Heart right ventricle (tissue), 16 donors: ENCODE measurements at regions not wholly inside any gene's neighbourhood (a gene's known extent, or its start where the extent isn't known, plus 50 kb on each side); places are given as distances from the start of the nearest gene placed in this dataset.
"Not testable (repeated sequence)": the region's sequence is repeated elsewhere in the genome, so short reads cannot be mapped to it uniquely, and the experiment has no call there.

Source experiments
- ATAC-seq, 8 donors: fragments of 200-7000 bp; cut with Tn5 transposase; one replicate each; pipeline ENCODE4 v1.9.1; 2020; ENCODE audit warnings: mild to moderate bottlenecking in 8 of 8, moderate library complexity in 8 of 8, moderate number of reproducible peaks in 1 of 8
- DNase-seq, 2 donors: peaks; one replicate each; pipeline ENCODE4 v3.0.0-alpha.2; 2020
- H3K27ac ChIP-seq, 10 donors: fragments of 200-600 bp; sonication (generic) in 2 of 10; one replicate each; pipeline versions ENCODE4 v1.5.0 to v1.8.0; 2020 to 2022; ENCODE audit warnings: mild to moderate bottlenecking in 3 of 10
- H3K27me3 ChIP-seq, 7 donors: fragments of 200-600 bp; one replicate each; pipeline ENCODE4 v1.8.0; 2021 to 2022; ENCODE audit warnings: mild to moderate bottlenecking in 2 of 7
- H3K36me3 ChIP-seq, 9 donors: fragments of 200-600 bp; sonication (generic) in 1 of 9; one replicate each; pipeline versions ENCODE4 v1.5.0 to v1.8.0; 2020 to 2022; ENCODE audit warnings: mild to moderate bottlenecking in 2 of 9
- H3K4me1 ChIP-seq, 9 donors: fragments of 200-600 bp; sonication (generic) in 1 of 9; one replicate each; pipeline versions ENCODE4 v1.5.0 to v1.8.0; 2020 to 2022; ENCODE audit warnings: mild to moderate bottlenecking in 4 of 9
- H3K4me3 ChIP-seq, 10 donors: fragments of 200-600 bp; sonication (generic) in 2 of 10; one replicate each; pipeline versions ENCODE4 v1.5.0 to v1.8.0; 2020 to 2022; ENCODE audit warnings: mild to moderate bottlenecking in 7 of 10, moderate library complexity in 2 of 10
- H3K9me3 ChIP-seq, 11 donors: fragments of 200-600 bp in 10 of 11; sonication (generic) in 2 of 11; one replicate each; pipeline versions ENCODE4 v1.5.0 to v1.8.0; 2013 to 2022; ENCODE audit warnings: mild to moderate bottlenecking in 2 of 11, control low read depth in 1 of 11, moderate library complexity in 1 of 11
- WGBS, 2 donors: extraction: QIAGEN DNeasy Blood & Tissue Kit; methylation state at CpG; one replicate each; pipeline ENCODE4 v1.1.7; 2013; ENCODE audit warnings: inconsistent platforms in 1 of 2; 5-methylcytosine and 5-hydroxymethylcytosine counted together
- intact Hi-C, 10 donors: fragments of 100-400 bp; cut with DNase I; formaldehyde crosslinking; loops; one replicate each; pipeline versions ENCODE4 v1.11.1 to v1.14.2; 2022
- TF ChIP-seq, protein P1 (sequence below), 9 donors: fragments of 200-600 bp; sonication (generic) in 2 of 9; IDR thresholded peaks; one replicate each; pipeline versions ENCODE4 v1.5.0 to v1.8.0; 2021 to 2022; ENCODE audit warnings: antibody characterized with exemption in 9 of 9, mild to moderate bottlenecking in 5 of 9, moderate library complexity in 1 of 9
- donor health status: Arrhythmogenic right ventricular cardiomyopathy.
- donor health status: ischemic (EF 13 %, LVEDD 7.1; RV severe dilation, severe dysfunction).
- donor health status: healthy with polysubstance abuse.
- donor health status: DM: no; HTN: yes; CAD: no.
- donor health status: DM: no; HTN: no; CAD: no.
- donor health status: ischemic (EF 25% LVEDD 6.9; RV normal size, moderate dysfunction).
- donor health status: ischemic (EF 25% LVEDD 5.7; RV mildly dilated, moderate dysfunction).
- donor health status: healthy.
- donor health status: DM: yes; HTN: yes; CAD: no.
- donor health status: Ischemic cardiomyopathy.
- donor health status: ischemic (EF 35%, LVEDD 5.7; RV mildly dilated, moderate dysfunction).
- donor health status: nonischemic (EF 11% LVEDD 7.7; RV severe dilation, severe dysfunction).
- donor health status: DM: yes; HTN: yes; CAD: no.
- donor health status: PGD.
- donor health status: ischemic (EF 29% LVEDD 5.4; RV normal size, mild dysfunction).
- donor health status: nonischemic (EF 23%, LVEDD 6.1; RV moderate dilation, normal function).

GRCh38 chr3:11915621-11916424 lies 69.1 kb upstream of the TAMM41 start:
- 65 to 66% methylated on average over 11 of the region's 11 CpGs for WGBS, 2 donors
- peaks cover 0 to 4% (median 0%) of the 10 kb centered on the region in 7 donors for H3K27me3 ChIP-seq
- H3K27ac ChIP-seq, result no peak overlapping the region
- ATAC-seq (peak in 1 of 8 donors; percentile 12), DNase-seq (no peak)
- H3K9me3 ChIP-seq, result no peaks in the 10 kb centered on the region
- no peaks in the 10 kb centered on the region for H3K4me1 ChIP-seq
- no peaks in the 10 kb centered on the region for H3K36me3 ChIP-seq
- TF ChIP-seq, protein P1, sequence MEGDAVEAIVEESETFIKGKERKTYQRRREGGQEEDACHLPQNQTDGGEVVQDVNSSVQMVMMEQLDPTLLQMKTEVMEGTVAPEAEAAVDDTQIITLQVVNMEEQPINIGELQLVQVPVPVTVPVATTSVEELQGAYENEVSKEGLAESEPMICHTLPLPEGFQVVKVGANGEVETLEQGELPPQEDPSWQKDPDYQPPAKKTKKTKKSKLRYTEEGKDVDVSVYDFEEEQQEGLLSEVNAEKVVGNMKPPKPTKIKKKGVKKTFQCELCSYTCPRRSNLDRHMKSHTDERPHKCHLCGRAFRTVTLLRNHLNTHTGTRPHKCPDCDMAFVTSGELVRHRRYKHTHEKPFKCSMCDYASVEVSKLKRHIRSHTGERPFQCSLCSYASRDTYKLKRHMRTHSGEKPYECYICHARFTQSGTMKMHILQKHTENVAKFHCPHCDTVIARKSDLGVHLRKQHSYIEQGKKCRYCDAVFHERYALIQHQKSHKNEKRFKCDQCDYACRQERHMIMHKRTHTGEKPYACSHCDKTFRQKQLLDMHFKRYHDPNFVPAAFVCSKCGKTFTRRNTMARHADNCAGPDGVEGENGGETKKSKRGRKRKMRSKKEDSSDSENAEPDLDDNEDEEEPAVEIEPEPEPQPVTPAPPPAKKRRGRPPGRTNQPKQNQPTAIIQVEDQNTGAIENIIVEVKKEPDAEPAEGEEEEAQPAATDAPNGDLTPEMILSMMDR (IDR thresholded peaks at IDR 0.05), result no peak
- intact Hi-C loops, result no loop called here
- H3K4me3 ChIP-seq, result no peak overlapping the region

GRCh38 chr3:11916425-11916762 lies 69.7 kb upstream of the TAMM41 start:
- H3K4me3 ChIP-seq, H3K4me1 ChIP-seq, H3K27me3 ChIP-seq, H3K27ac ChIP-seq, intact Hi-C loops, DNase-seq, H3K9me3 ChIP-seq, H3K36me3 ChIP-seq, ATAC-seq: not testable (repeated sequence)
- 80 to 82% methylated on average over 2 of the region's 2 CpGs for WGBS, 2 donors

GRCh38 chr3:11917051-11917450 lies 70.4 kb upstream of the TAMM41 start:
- Histone ChIP-seq H3K9me3 (no peaks in the 10 kb centered on the region), H3K27me3 (peaks cover 0 to 4% (median 0%) of the 10 kb centered on the region in 7 donors), H3K36me3 (no peaks in the 10 kb centered on the region), H3K4me3 (no peak overlapping the region), H3K27ac (no peak overlapping the region), H3K4me1 (no peaks in the 10 kb centered on the region)
- WGBS, 2 donors, result 93% methylated on average over 11 of the region's 11 CpGs
- DNase-seq (no peak), ATAC-seq (no peak)
- TF ChIP-seq, protein P1 (IDR thresholded peaks at IDR 0.05), result no peak
- intact Hi-C loops, result no loop called here

DNA sequence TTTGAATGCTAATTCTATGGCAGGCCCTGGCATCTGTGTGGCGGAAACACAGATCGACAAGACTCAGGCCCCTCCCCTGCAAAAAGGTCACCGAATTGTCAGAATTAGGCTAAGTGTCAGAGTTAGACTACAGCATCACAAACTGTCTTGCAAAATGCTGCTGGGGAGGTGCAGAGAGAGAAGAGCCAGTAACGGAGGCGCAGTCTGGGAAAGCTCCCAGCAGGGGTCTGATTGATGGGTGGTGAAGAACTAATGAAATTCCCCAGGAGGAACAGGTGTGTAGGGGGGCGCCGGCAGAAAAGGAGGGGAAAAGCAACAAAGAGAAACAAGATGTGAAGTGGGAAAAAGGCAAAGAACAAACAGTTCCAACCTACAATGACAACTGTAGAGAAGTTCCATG lies 72.7 kb upstream of the TAMM41 start:
- H3K27ac ChIP-seq, result no peak overlapping the region
- no peaks in the 10 kb centered on the region for H3K4me1 ChIP-seq
- H3K27me3 ChIP-seq, result peaks cover 0 to 7% (median 3%) of the 10 kb centered on the region in 7 donors
- H3K36me3 ChIP-seq, result no peaks in the 10 kb centered on the region
- ATAC-seq (no peak), DNase-seq (no peak)
- H3K9me3 ChIP-seq, result no peaks in the 10 kb centered on the region
- intact Hi-C loops, result no loop called here
- 44 to 46% methylated on average over 7 of the region's 7 CpGs for WGBS, 2 donors
- H3K4me3 ChIP-seq, result no peak overlapping the region
- TF ChIP-seq, protein P1 (IDR thresholded peaks at IDR 0.05), result no peak

DNA sequence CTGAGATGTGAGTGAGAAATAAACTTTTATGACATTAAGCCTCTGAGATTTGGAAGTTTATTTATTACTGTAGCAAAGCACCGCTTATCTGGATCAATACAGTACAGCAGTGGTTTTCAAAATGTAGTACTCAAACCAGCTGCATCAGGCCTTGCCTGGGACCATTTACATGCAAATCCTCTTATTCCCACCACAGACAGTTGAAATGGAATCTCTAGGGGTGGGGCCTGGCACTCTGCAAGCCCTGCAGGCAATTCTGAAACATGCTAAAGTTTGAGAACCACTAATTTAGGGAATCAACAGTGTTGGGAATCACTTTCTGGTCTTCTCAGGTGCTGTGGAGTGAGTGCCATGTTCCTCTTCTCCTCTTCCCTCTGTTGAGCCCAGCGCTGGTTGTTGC lies 77.8 kb upstream of the TAMM41 start:
- DNase-seq (no peak), ATAC-seq (no peak)
- H3K9me3 ChIP-seq, result no peaks in the 10 kb centered on the region
- no peak overlapping the region for H3K27ac ChIP-seq
- TF ChIP-seq, protein P1 (IDR thresholded peaks at IDR 0.05), result no peak
- intact Hi-C loops, result no loop called here
- peaks cover 0 to 7% (median 3%) of the 10 kb centered on the region in 7 donors for H3K27me3 ChIP-seq
- H3K4me1 ChIP-seq, result no peaks in the 10 kb centered on the region
- 72 to 74% methylated on average over 2 of the region's 2 CpGs for WGBS, 2 donors
- no peaks in the 10 kb centered on the region for H3K36me3 ChIP-seq
- no peak overlapping the region for H3K4me3 ChIP-seq
